ENCODE measurements at regions not wholly inside any gene's neighbourhood (a gene's known extent, or its start where the extent isn't known, plus 50 kb on each side); places are given as distances from the start of the nearest gene placed in this dataset.

- H3K4me3 ChIP-seq (ENCODE audit: low read depth, low read length) = no peak overlapping the region
- in situ Hi-C loops (cut with HindIII; ENCODE audit: low sequenced_read_pairs) = no loop called here
- TF ChIP-seq CTCF (IDR thresholded peaks at IDR 0.05; ENCODE audit: low read depth, low read length) = no peak
- DNase-seq (ENCODE audit: low read depth, low spot score) = peak; percentile 4
These were observed 1467.8 kb downstream of the UQCRFS1 start for GRCh38 chr19:27744926-27745768.

GRCh38 chr19:27742041-27742440 is 1470.9 kb downstream of the UQCRFS1 start:
- DNase-seq (ENCODE audit: low read depth, low spot score) = no peak
- H3K4me3 ChIP-seq (ENCODE audit: low read depth, low read length) = no peak overlapping the region
- TF ChIP-seq CTCF (IDR thresholded peaks at IDR 0.05; ENCODE audit: low read depth, low read length) = no peak
- in situ Hi-C loops (cut with HindIII; ENCODE audit: low sequenced_read_pairs) = no loop called here

GRCh38 chr19:27741236-27741635 is 1471.7 kb downstream of the UQCRFS1 start:
- in situ Hi-C loops (cut with HindIII; ENCODE audit: low sequenced_read_pairs) = no loop called here
- TF ChIP-seq CTCF (IDR thresholded peaks at IDR 0.05; ENCODE audit: low read depth, low read length) = no peak
- no peak for DNase-seq (ENCODE audit: low read depth, low spot score)
- no peak overlapping the region for H3K4me3 ChIP-seq (ENCODE audit: low read depth, low read length)

DNA sequence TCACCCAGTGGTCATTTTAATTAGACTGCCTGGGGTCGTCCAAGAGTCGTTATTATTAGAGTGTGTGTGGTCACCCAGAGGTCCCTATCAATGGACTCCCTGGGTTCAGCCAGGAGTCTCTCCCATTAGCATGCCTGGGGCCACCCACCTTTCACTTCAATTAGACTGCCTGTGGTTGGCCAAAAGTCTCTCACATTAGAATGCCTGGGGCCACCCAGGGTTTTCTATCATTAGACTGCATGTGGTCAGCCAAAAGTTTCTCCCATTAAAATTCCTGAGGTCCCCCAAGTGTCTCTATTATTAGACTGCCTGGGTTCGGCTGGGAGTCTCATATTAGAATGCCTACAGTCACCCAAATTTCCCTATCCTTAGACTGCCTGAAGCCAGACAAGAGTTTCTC is 1472.6 kb downstream of the UQCRFS1 start:
- in situ Hi-C loops (cut with HindIII; ENCODE audit: low sequenced_read_pairs) = no loop called here

DNA sequence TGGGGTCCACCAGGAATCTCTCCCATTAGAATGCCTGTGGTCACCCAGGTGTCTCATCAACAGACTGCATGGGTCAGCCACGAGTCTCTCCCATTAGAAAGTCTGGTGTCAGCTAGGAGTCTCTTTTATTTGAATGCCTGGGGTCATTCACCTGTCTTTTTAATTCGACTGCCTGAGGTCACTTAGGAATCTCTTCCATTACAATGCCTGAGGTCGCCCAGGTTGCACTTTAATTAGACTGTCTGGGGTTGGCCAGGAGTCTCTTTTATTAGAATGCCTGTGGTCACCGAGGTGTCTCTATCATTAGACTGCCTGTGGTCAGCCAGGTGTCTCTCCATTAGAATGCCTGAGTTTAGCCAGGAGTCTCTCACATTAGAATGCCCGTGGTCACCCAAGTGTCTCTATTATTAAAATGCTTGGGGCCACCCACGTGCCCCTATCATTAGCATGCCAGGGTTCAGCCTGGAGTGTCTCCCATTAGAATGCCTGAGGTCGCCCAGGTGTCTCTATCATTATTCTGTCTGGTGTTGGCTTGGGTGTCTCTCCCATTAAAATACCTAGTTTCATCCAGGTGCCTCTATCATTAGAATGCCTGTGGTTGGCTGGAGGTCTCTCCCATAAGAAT is 1474.3 kb downstream of the UQCRFS1 start:
- no peak for DNase-seq (ENCODE audit: low read depth, low spot score)
- H3K4me3 ChIP-seq (ENCODE audit: low read depth, low read length) = no peak overlapping the region
- TF ChIP-seq CTCF (IDR thresholded peaks at IDR 0.05; ENCODE audit: low read depth, low read length) = no peak
- in situ Hi-C loops (cut with HindIII; ENCODE audit: low sequenced_read_pairs) = no loop called here

More for the DNA sequence above, 1472.6 kb downstream of the UQCRFS1 start:
- no peak for DNase-seq (ENCODE audit: low read depth, low spot score)
- no peak for TF ChIP-seq CTCF (IDR thresholded peaks at IDR 0.05; ENCODE audit: low read depth, low read length)
- H3K4me3 ChIP-seq (ENCODE audit: low read depth, low read length) = no peak overlapping the region

GRCh38 chr19:27736225-27736624 is 1476.7 kb downstream of the UQCRFS1 start:
- no peak for DNase-seq (ENCODE audit: low read depth, low spot score)
- no peak overlapping the region for H3K4me3 ChIP-seq (ENCODE audit: low read depth, low read length)
- in situ Hi-C loops (cut with HindIII; ENCODE audit: low sequenced_read_pairs) = no loop called here
- no peak for TF ChIP-seq CTCF (IDR thresholded peaks at IDR 0.05; ENCODE audit: low read depth, low read length)

All from astrocyte of the spinal cord (primary cell).